GM21390 (cell line): ENCODE measurements at regions not wholly inside any gene's neighbourhood (a gene's known extent, or its start where the extent isn't known, plus 50 kb on each side); places are given as distances from the start of the nearest gene placed in this dataset.
A peak's percentile ranks its signal among the peaks of the same experiment; 100 is the strongest.
"Not testable (repeated sequence)": the region's sequence is repeated elsewhere in the genome, so short reads cannot be mapped to it uniquely, and the experiment has no call there.

Experiments used
- ATAC-seq: cut with Tn5 transposase; IDR thresholded peaks from one replicate; pipeline ENCODE4 v1.9.1; 2021; ENCODE audit not compliant: unreplicated experiment

GRCh38 chr18:44564922-44565321 lies 115.8 kb upstream of the SETBP1 start:
- ATAC-seq, result no peak

GRCh38 chr18:44568342-44568741 lies 112.3 kb upstream of the SETBP1 start:
- ATAC-seq, result no peak

GRCh38 chr18:44568986-44569385 lies 111.7 kb upstream of the SETBP1 start:
- ATAC-seq, result no peak

- no peak for ATAC-seq
Observed at GRCh38 chr18:44569391-44570055, 111.2 kb upstream of the SETBP1 start.

- peak; percentile 69 for ATAC-seq
Observed at GRCh38 chr18:44579028-44579702, 101.5 kb upstream of the SETBP1 start.

GRCh38 chr18:44579745-44580144 lies 100.9 kb upstream of the SETBP1 start:
- ATAC-seq, result no peak

GRCh38 chr18:44580159-44580558 lies 100.5 kb upstream of the SETBP1 start:
- ATAC-seq, result no peak

- ATAC-seq, result not testable (repeated sequence)
Observed at GRCh38 chr18:44580782-44581181, 99.9 kb upstream of the SETBP1 start.

- no peak for ATAC-seq
Observed at GRCh38 chr18:44582456-44582855, 98.2 kb upstream of the SETBP1 start.

- no peak for ATAC-seq
Observed at GRCh38 chr18:44584900-44585299, 95.8 kb upstream of the SETBP1 start.

- no peak for ATAC-seq
Observed at GRCh38 chr18:44586782-44587524, 93.7 kb upstream of the SETBP1 start.

GRCh38 chr18:44588508-44588907 lies 92.2 kb upstream of the SETBP1 start:
- ATAC-seq, result no peak

- no peak for ATAC-seq
Observed at GRCh38 chr18:44589693-44590355, 90.9 kb upstream of the SETBP1 start.

GRCh38 chr18:44590956-44591670 lies 89.6 kb upstream of the SETBP1 start:
- no peak for ATAC-seq

- ATAC-seq, result no peak
Observed at GRCh38 chr18:44592639-44593038, 88.0 kb upstream of the SETBP1 start.

- ATAC-seq, result no peak
Observed at GRCh38 chr18:44594799-44595467, 85.8 kb upstream of the SETBP1 start.

GRCh38 chr18:44597797-44598196 lies 82.9 kb upstream of the SETBP1 start:
- no peak for ATAC-seq

- ATAC-seq, result no peak
Observed at GRCh38 chr18:44598514-44598913, 82.2 kb upstream of the SETBP1 start.

- ATAC-seq, result no peak
Observed at GRCh38 chr18:44599412-44599811, 81.3 kb upstream of the SETBP1 start.

GRCh38 chr18:44601447-44601846 lies 79.2 kb upstream of the SETBP1 start:
- no peak for ATAC-seq
